Activated CD4-positive, alpha-beta T cell treated with anti-CD3 and anti-CD28 coated beads, Interleukin-2, amount 10 ng/mL, durations not matched to agents 7 days and 5 days (primary cell): ENCODE measurements at regions not wholly inside any gene's neighbourhood (a gene's known extent, or its start where the extent isn't known, plus 50 kb on each side); places are given as distances from the start of the nearest gene placed in this dataset.

Experiments
- CTCF ChIA-PET: fragments of 350-600 bp; sonication (Branson Sonifier 250); formaldehyde crosslinking; loops from one replicate; lab custom pipeline; 2021; ENCODE audit warnings: antibody characterized with exemption; lab: Charles Lee
- POLR2A ChIA-PET: fragments of 350-600 bp; sonication (Branson Sonifier 250); formaldehyde crosslinking; loops from one replicate; lab custom pipeline; 2021; ENCODE audit warnings: antibody characterized with exemption; lab: Charles Lee
- DNase-seq: peaks from one replicate; pipeline ENCODE4 v3.0.0-alpha.2; 2020
- H3K27ac Mint-ChIP-seq: one replicate; pipeline ENCODE4 v1.8.0; 2021; ENCODE audit warnings: mild to moderate bottlenecking, moderate library complexity, mixed read lengths
- H3K27me3 Mint-ChIP-seq: one replicate; pipeline ENCODE4 v1.8.0; 2021; ENCODE audit warnings: mixed read lengths
- H3K36me3 Mint-ChIP-seq: one replicate; pipeline ENCODE4 v1.8.0; 2021; ENCODE audit warnings: low read depth, mixed read lengths
- H3K4me1 Mint-ChIP-seq: one replicate; pipeline ENCODE4 v1.8.0; 2021; ENCODE audit warnings: mixed read lengths
- H3K4me3 Mint-ChIP-seq: one replicate; pipeline ENCODE4 v1.8.0; 2021; ENCODE audit warnings: mild to moderate bottlenecking, moderate library complexity, mixed read lengths
- H3K9me3 Mint-ChIP-seq: one replicate; pipeline ENCODE4 v1.8.0; 2021; ENCODE audit warnings: mixed read lengths

- H3K9me3 Mint-ChIP-seq = no peaks in the 10 kb centered on the region
- H3K27ac Mint-ChIP-seq = no peak overlapping the region
- CTCF ChIA-PET = no interaction called here
- no peak overlapping the region for H3K4me3 Mint-ChIP-seq
- no peaks in the 10 kb centered on the region for H3K4me1 Mint-ChIP-seq
- POLR2A ChIA-PET = no interaction called here
- H3K36me3 Mint-ChIP-seq = no peaks in the 10 kb centered on the region
- no peak for DNase-seq
- peaks cover 4% of the 10 kb centered on the region for H3K27me3 Mint-ChIP-seq
Measured at GRCh38 chr13:33497146-33497845, 211.7 kb upstream of the STARD13 start.

GRCh38 chr13:33508060-33508459 lies 222.5 kb upstream of the STARD13 start:
- Mint-ChIP-seq H3K27me3 (no peaks in the 10 kb centered on the region), H3K9me3 (peaks cover 3% of the 10 kb centered on the region), H3K4me1 (no peaks in the 10 kb centered on the region), H3K4me3 (no peak overlapping the region), H3K36me3 (no peaks in the 10 kb centered on the region), H3K27ac (no peak overlapping the region)
- ChIA-PET POLR2A (no interaction called here), CTCF (no interaction called here)
- no peak for DNase-seq

GRCh38 chr13:33509642-33510229 lies 224.2 kb upstream of the STARD13 start:
- ChIA-PET POLR2A (no interaction called here), CTCF (interaction anchor here (1.3 kb wide), 1 partner anchor 9 kb away, joined by 4 read pairs; no protein-coding TSS in a partner anchor)
- DNase-seq = no peak
- Mint-ChIP-seq H3K27me3 (no peaks in the 10 kb centered on the region), H3K27ac (no peak overlapping the region), H3K9me3 (no peaks in the 10 kb centered on the region), H3K4me3 (no peak overlapping the region), H3K36me3 (no peaks in the 10 kb centered on the region), H3K4me1 (no peaks in the 10 kb centered on the region)

GRCh38 chr13:33510350-33510970 lies 224.9 kb upstream of the STARD13 start:
- Mint-ChIP-seq H3K27me3 (no peaks in the 10 kb centered on the region), H3K9me3 (no peaks in the 10 kb centered on the region), H3K4me1 (no peaks in the 10 kb centered on the region), H3K4me3 (no peak overlapping the region), H3K27ac (no peak overlapping the region), H3K36me3 (no peaks in the 10 kb centered on the region)
- DNase-seq = no peak
- CTCF ChIA-PET = interaction anchor here (1.3 kb wide), 1 partner anchor 9 kb away, joined by 4 read pairs; no protein-coding TSS in a partner anchor
- POLR2A ChIA-PET = no interaction called here

GRCh38 chr13:33512880-33513554 lies 227.5 kb upstream of the STARD13 start:
- ChIA-PET POLR2A (no interaction called here), CTCF (no interaction called here)
- Mint-ChIP-seq H3K4me1 (no peaks in the 10 kb centered on the region), H3K27me3 (no peaks in the 10 kb centered on the region), H3K9me3 (no peaks in the 10 kb centered on the region), H3K36me3 (no peaks in the 10 kb centered on the region), H3K27ac (no peak overlapping the region), H3K4me3 (no peak overlapping the region)
- DNase-seq = no peak

- Mint-ChIP-seq H3K4me1 (no peaks in the 10 kb centered on the region), H3K27me3 (no peaks in the 10 kb centered on the region), H3K9me3 (no peaks in the 10 kb centered on the region), H3K27ac (no peak overlapping the region), H3K4me3 (no peak overlapping the region), H3K36me3 (no peaks in the 10 kb centered on the region)
- ChIA-PET POLR2A (no interaction called here), CTCF (no interaction called here)
- DNase-seq = no peak
Measured at GRCh38 chr13:33514362-33514761, 228.8 kb upstream of the STARD13 start.

- H3K4me1 Mint-ChIP-seq = no peaks in the 10 kb centered on the region
- H3K36me3 Mint-ChIP-seq = no peaks in the 10 kb centered on the region
- no peak overlapping the region for H3K27ac Mint-ChIP-seq
- H3K4me3 Mint-ChIP-seq = no peak overlapping the region
- H3K27me3 Mint-ChIP-seq = no peaks in the 10 kb centered on the region
- no peaks in the 10 kb centered on the region for H3K9me3 Mint-ChIP-seq
- CTCF ChIA-PET = no interaction called here
- POLR2A ChIA-PET = no interaction called here
- no peak for DNase-seq
Measured at GRCh38 chr13:33515146-33515545, 229.6 kb upstream of the STARD13 start.

GRCh38 chr13:33518452-33518851 lies 232.9 kb upstream of the STARD13 start:
- H3K9me3 Mint-ChIP-seq = no peaks in the 10 kb centered on the region

GRCh38 chr13:33519561-33520467 lies 234.3 kb upstream of the STARD13 start:
- H3K27ac Mint-ChIP-seq = no peak overlapping the region
- H3K9me3 Mint-ChIP-seq = no peaks in the 10 kb centered on the region

More at GRCh38 chr13:33518452-33518851, 232.9 kb upstream of the STARD13 start:
- no peak for DNase-seq
- ChIA-PET CTCF (no interaction called here), POLR2A (no interaction called here)
- Mint-ChIP-seq H3K27me3 (no peaks in the 10 kb centered on the region), H3K4me3 (no peak overlapping the region), H3K4me1 (no peaks in the 10 kb centered on the region), H3K36me3 (no peaks in the 10 kb centered on the region), H3K27ac (no peak overlapping the region)

GRCh38 chr13:33520468-33520839 lies 234.9 kb upstream of the STARD13 start:
- Mint-ChIP-seq H3K4me1 (no peaks in the 10 kb centered on the region), H3K36me3 (no peaks in the 10 kb centered on the region), H3K27ac (no peak overlapping the region), H3K27me3 (no peaks in the 10 kb centered on the region), H3K9me3 (no peaks in the 10 kb centered on the region), H3K4me3 (no peak overlapping the region)
- ChIA-PET CTCF (no interaction called here), POLR2A (no interaction called here)
- DNase-seq = no peak

More at GRCh38 chr13:33519561-33520467, 234.3 kb upstream of the STARD13 start:
- Mint-ChIP-seq H3K36me3 (no peaks in the 10 kb centered on the region), H3K4me1 (no peaks in the 10 kb centered on the region), H3K27me3 (no peaks in the 10 kb centered on the region), H3K4me3 (no peak overlapping the region)
- ChIA-PET POLR2A (no interaction called here), CTCF (no interaction called here)
- DNase-seq = no peak

- ChIA-PET CTCF (no interaction called here), POLR2A (no interaction called here)
- no peaks in the 10 kb centered on the region for H3K27me3 Mint-ChIP-seq
- no peak for DNase-seq
- no peaks in the 10 kb centered on the region for H3K9me3 Mint-ChIP-seq
- H3K27ac Mint-ChIP-seq = no peak overlapping the region
- H3K36me3 Mint-ChIP-seq = no peaks in the 10 kb centered on the region
- H3K4me3 Mint-ChIP-seq = no peak overlapping the region
- H3K4me1 Mint-ChIP-seq = peaks cover 7% of the 10 kb centered on the region
Measured at GRCh38 chr13:33524086-33524485, 238.5 kb upstream of the STARD13 start.

GRCh38 chr13:33525763-33526162 lies 240.2 kb upstream of the STARD13 start:
- POLR2A ChIA-PET = no interaction called here
- Mint-ChIP-seq H3K9me3 (no peaks in the 10 kb centered on the region), H3K27me3 (no peaks in the 10 kb centered on the region), H3K36me3 (no peaks in the 10 kb centered on the region), H3K27ac (no peak overlapping the region), H3K4me3 (no peak overlapping the region), H3K4me1 (peaks cover 7% of the 10 kb centered on the region)
- DNase-seq = no peak
- CTCF ChIA-PET = interaction anchor here (0.7 to 1.4 kb wide), 2 partner anchors 14 to 1436 kb away, joined by 3 to 4 read pairs; no protein-coding TSS in a partner anchor
